ENCODE measurements at regions not wholly inside any gene's neighbourhood (a gene's known extent, or its start where the extent isn't known, plus 50 kb on each side); places are given as distances from the start of the nearest gene placed in this dataset.

- TF ChIP-seq, protein P1, sequence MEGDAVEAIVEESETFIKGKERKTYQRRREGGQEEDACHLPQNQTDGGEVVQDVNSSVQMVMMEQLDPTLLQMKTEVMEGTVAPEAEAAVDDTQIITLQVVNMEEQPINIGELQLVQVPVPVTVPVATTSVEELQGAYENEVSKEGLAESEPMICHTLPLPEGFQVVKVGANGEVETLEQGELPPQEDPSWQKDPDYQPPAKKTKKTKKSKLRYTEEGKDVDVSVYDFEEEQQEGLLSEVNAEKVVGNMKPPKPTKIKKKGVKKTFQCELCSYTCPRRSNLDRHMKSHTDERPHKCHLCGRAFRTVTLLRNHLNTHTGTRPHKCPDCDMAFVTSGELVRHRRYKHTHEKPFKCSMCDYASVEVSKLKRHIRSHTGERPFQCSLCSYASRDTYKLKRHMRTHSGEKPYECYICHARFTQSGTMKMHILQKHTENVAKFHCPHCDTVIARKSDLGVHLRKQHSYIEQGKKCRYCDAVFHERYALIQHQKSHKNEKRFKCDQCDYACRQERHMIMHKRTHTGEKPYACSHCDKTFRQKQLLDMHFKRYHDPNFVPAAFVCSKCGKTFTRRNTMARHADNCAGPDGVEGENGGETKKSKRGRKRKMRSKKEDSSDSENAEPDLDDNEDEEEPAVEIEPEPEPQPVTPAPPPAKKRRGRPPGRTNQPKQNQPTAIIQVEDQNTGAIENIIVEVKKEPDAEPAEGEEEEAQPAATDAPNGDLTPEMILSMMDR (IDR thresholded peaks at IDR 0.05), result no peak
- TF ChIP-seq POLR2AphosphoS5 (IDR thresholded peaks at IDR 0.05) (no peak), POLR2A (IDR thresholded peaks at IDR 0.05; ENCODE audit: low read depth) (no peak), EP300 (IDR thresholded peaks at IDR 0.05) (no peak)
Measured at GRCh38 chr9:84556556-84556955, 113.0 kb upstream of the NTRK2 start.

All from esophagus muscularis mucosa (tissue), 4 donors.